ENCODE measurements at regions not wholly inside any gene's neighbourhood (a gene's known extent, or its start where the extent isn't known, plus 50 kb on each side); places are given as distances from the start of the nearest gene placed in this dataset.

GRCh38 chr19:30942636-30943035 lies 406.6 kb downstream of the TSHZ3 start:
- no peak for TF ChIP-seq GATA3 (IDR thresholded peaks at IDR 0.05; ENCODE audit: low read depth, low read length)
- TF ChIP-seq GATA2 (IDR thresholded peaks at IDR 0.05; ENCODE audit: low read depth, low read length): no peak
